HCT116 (cell line): ENCODE measurements at regions not wholly inside any gene's neighbourhood (a gene's known extent, or its start where the extent isn't known, plus 50 kb on each side); places are given as distances from the start of the nearest gene placed in this dataset.

ENCODE experiments used
- ATF3 ChIP-seq: IDR thresholded peaks from 2 replicates; pipeline ENCODE4 v1.6.1; 2012
- CBX3 ChIP-seq: IDR thresholded peaks from 2 replicates; pipeline ENCODE4 v1.6.1; 2012; ENCODE audit warnings: low read depth
- CEBPB ChIP-seq: IDR thresholded peaks from 2 replicates; pipeline ENCODE4 v1.6.1; 2012; ENCODE audit warnings: low read depth
- EGR1 ChIP-seq: IDR thresholded peaks from 2 replicates; pipeline ENCODE4 v1.6.1; 2012; ENCODE audit warnings: low read depth
- EZH2phosphoT487 ChIP-seq: fragments of 200-600 bp; IDR thresholded peaks from 2 replicates; pipeline ENCODE4 v1.6.1; 2018; ENCODE audit warnings: antibody characterized with exemption, borderline replicate concordance
- JUND ChIP-seq: IDR thresholded peaks from 2 replicates; pipeline ENCODE4 v1.6.1; 2012
- POLR2A ChIP-seq: IDR thresholded peaks from 2 replicates; pipeline ENCODE4 v1.7.0; 2011; ENCODE audit warnings: borderline replicate concordance; ENCODE audit not compliant: insufficient read depth, insufficient read length; ENCODE audit errors: extremely low read depth
- POLR2AphosphoS5 ChIP-seq: IDR thresholded peaks from 2 replicates; pipeline ENCODE4 v1.6.1; 2011; ENCODE audit warnings: mild to moderate bottlenecking, low read depth, low read length, moderate library complexity
- SIN3A ChIP-seq: IDR thresholded peaks from 2 replicates; pipeline ENCODE4 v1.6.1; 2012; ENCODE audit warnings: low read depth
- YY1 ChIP-seq: IDR thresholded peaks from 2 replicates; pipeline ENCODE4 v1.6.1; 2011; ENCODE audit warnings: low read length, low read depth, moderate library complexity, mild to moderate bottlenecking; ENCODE audit not compliant: insufficient replicate concordance; ENCODE audit errors: extremely low read depth
- TF ChIP-seq, protein P1 (sequence below), 3 experiments: fragments of 200-600 bp in 1 of 3; sonication (generic) in 1 of 3; IDR thresholded peaks in 2 of 3; conservative IDR thresholded peaks in 1 of 3; 2 replicates each; pipeline ENCODE4 v1.5.1; 2012 to 2017; ENCODE audit warnings: low read depth in 2 of 3, low read length in 2 of 3, antibody characterized with exemption in 1 of 3, borderline replicate concordance in 1 of 3, control low read depth in 1 of 3, mild to moderate bottlenecking in 1 of 3, mixed read lengths in 1 of 3, mixed run types in 1 of 3, moderate library complexity in 1 of 3; ENCODE audit not compliant: insufficient read depth in 1 of 3
- TF ChIP-seq, protein P2 (sequence below): IDR thresholded peaks from 2 replicates; pipeline ENCODE4 v1.6.1; 2012; ENCODE audit warnings: low read depth
- TF ChIP-seq, protein P3 (sequence below): IDR thresholded peaks from 2 replicates; pipeline ENCODE4 v1.6.1; 2012
- TF ChIP-seq, protein P4 (sequence below): IDR thresholded peaks from 2 replicates; pipeline ENCODE4 v1.6.1; 2011; ENCODE audit warnings: mild to moderate bottlenecking, low read length, moderate library complexity; ENCODE audit not compliant: insufficient replicate concordance; ENCODE audit errors: extremely low read depth

DNA sequence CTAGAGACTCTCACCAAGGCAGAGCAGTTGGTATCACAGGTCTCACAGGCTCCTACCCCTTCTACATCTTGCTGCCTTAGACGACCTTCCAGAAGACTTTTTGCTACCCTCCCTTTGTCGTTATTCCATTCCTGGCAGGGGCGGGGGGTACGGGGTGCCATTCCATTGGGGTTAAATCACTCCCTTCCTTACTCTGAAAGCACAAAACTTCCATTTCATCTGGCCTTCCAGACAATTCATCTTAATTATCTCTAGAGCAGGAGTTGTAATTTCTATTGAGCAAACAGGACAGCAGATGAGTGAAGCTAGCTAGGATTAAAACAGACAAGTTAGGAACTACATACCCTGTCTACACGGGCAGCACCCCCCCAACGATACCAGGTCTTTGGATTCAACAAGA, 276.2 kb upstream of the TANK start:
- no peak for TF ChIP-seq CBX3
- TF ChIP-seq EZH2phosphoT487, result no peak
- TF ChIP-seq, protein P1, sequence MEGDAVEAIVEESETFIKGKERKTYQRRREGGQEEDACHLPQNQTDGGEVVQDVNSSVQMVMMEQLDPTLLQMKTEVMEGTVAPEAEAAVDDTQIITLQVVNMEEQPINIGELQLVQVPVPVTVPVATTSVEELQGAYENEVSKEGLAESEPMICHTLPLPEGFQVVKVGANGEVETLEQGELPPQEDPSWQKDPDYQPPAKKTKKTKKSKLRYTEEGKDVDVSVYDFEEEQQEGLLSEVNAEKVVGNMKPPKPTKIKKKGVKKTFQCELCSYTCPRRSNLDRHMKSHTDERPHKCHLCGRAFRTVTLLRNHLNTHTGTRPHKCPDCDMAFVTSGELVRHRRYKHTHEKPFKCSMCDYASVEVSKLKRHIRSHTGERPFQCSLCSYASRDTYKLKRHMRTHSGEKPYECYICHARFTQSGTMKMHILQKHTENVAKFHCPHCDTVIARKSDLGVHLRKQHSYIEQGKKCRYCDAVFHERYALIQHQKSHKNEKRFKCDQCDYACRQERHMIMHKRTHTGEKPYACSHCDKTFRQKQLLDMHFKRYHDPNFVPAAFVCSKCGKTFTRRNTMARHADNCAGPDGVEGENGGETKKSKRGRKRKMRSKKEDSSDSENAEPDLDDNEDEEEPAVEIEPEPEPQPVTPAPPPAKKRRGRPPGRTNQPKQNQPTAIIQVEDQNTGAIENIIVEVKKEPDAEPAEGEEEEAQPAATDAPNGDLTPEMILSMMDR (IDR thresholded peaks at IDR 0.05 in 2 of 3, conservative IDR thresholded peaks at IDR 0.05 in 1 of 3; ENCODE audit: borderline replicate concordance in 1 of 3, insufficient read depth in 1 of 3, low read depth in 2 of 3, low read length in 2 of 3), result no peak
- TF ChIP-seq, protein P2, sequence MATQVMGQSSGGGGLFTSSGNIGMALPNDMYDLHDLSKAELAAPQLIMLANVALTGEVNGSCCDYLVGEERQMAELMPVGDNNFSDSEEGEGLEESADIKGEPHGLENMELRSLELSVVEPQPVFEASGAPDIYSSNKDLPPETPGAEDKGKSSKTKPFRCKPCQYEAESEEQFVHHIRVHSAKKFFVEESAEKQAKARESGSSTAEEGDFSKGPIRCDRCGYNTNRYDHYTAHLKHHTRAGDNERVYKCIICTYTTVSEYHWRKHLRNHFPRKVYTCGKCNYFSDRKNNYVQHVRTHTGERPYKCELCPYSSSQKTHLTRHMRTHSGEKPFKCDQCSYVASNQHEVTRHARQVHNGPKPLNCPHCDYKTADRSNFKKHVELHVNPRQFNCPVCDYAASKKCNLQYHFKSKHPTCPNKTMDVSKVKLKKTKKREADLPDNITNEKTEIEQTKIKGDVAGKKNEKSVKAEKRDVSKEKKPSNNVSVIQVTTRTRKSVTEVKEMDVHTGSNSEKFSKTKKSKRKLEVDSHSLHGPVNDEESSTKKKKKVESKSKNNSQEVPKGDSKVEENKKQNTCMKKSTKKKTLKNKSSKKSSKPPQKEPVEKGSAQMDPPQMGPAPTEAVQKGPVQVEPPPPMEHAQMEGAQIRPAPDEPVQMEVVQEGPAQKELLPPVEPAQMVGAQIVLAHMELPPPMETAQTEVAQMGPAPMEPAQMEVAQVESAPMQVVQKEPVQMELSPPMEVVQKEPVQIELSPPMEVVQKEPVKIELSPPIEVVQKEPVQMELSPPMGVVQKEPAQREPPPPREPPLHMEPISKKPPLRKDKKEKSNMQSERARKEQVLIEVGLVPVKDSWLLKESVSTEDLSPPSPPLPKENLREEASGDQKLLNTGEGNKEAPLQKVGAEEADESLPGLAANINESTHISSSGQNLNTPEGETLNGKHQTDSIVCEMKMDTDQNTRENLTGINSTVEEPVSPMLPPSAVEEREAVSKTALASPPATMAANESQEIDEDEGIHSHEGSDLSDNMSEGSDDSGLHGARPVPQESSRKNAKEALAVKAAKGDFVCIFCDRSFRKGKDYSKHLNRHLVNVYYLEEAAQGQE, result no peak
- TF ChIP-seq, protein P3, sequence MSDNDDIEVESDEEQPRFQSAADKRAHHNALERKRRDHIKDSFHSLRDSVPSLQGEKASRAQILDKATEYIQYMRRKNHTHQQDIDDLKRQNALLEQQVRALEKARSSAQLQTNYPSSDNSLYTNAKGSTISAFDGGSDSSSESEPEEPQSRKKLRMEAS, result no peak
- TF ChIP-seq POLR2AphosphoS5, result no peak
- TF ChIP-seq SIN3A, result no peak
- no peak for TF ChIP-seq EGR1
- TF ChIP-seq POLR2A, result no peak
- TF ChIP-seq YY1, result no peak
- no peak for TF ChIP-seq JUND
- no peak for TF ChIP-seq ATF3
- TF ChIP-seq, protein P4, sequence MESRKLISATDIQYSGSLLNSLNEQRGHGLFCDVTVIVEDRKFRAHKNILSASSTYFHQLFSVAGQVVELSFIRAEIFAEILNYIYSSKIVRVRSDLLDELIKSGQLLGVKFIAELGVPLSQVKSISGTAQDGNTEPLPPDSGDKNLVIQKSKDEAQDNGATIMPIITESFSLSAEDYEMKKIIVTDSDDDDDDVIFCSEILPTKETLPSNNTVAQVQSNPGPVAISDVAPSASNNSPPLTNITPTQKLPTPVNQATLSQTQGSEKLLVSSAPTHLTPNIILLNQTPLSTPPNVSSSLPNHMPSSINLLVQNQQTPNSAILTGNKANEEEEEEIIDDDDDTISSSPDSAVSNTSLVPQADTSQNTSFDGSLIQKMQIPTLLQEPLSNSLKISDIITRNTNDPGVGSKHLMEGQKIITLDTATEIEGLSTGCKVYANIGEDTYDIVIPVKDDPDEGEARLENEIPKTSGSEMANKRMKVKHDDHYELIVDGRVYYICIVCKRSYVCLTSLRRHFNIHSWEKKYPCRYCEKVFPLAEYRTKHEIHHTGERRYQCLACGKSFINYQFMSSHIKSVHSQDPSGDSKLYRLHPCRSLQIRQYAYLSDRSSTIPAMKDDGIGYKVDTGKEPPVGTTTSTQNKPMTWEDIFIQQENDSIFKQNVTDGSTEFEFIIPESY, result no peak
- no peak for TF ChIP-seq CEBPB
